ENCODE measurements at regions not wholly inside any gene's neighbourhood (a gene's known extent, or its start where the extent isn't known, plus 50 kb on each side); places are given as distances from the start of the nearest gene placed in this dataset.

GRCh38 chr16:26189536-26189935 lies 497.8 kb downstream of the HS3ST4 start:
- no peak for TF ChIP-seq CTCF (IDR thresholded peaks at IDR 0.05; ENCODE audit: low read length, missing control alignments)
- H3K4me3 ChIP-seq (replicated peaks; ENCODE audit: low read depth, low read length): no peak overlapping the region
- DNase-seq (ENCODE audit: low read depth): no peak

- no peak overlapping the region for H3K4me3 ChIP-seq (replicated peaks; ENCODE audit: low read depth, low read length)
- DNase-seq (ENCODE audit: low read depth): no peak
- no peak for TF ChIP-seq CTCF (IDR thresholded peaks at IDR 0.05; ENCODE audit: low read length, missing control alignments)
Measured at GRCh38 chr16:26194526-26194925, 502.8 kb downstream of the HS3ST4 start.

- no peak overlapping the region for H3K4me3 ChIP-seq (replicated peaks; ENCODE audit: low read depth, low read length)
- no peak for TF ChIP-seq CTCF (IDR thresholded peaks at IDR 0.05; ENCODE audit: low read length, missing control alignments)
- DNase-seq (ENCODE audit: low read depth): no peak
Measured at GRCh38 chr16:26195225-26195624, 503.5 kb downstream of the HS3ST4 start.

GRCh38 chr16:26196310-26196709 lies 504.6 kb downstream of the HS3ST4 start:
- no peak for DNase-seq (ENCODE audit: low read depth)
- no peak overlapping the region for H3K4me3 ChIP-seq (replicated peaks; ENCODE audit: low read depth, low read length)
- no peak for TF ChIP-seq CTCF (IDR thresholded peaks at IDR 0.05; ENCODE audit: low read length, missing control alignments)

GRCh38 chr16:26196802-26197201 lies 505.0 kb downstream of the HS3ST4 start:
- no peak for TF ChIP-seq CTCF (IDR thresholded peaks at IDR 0.05; ENCODE audit: low read length, missing control alignments)
- no peak for DNase-seq (ENCODE audit: low read depth)
- H3K4me3 ChIP-seq (replicated peaks; ENCODE audit: low read depth, low read length): no peak overlapping the region

GRCh38 chr16:26197707-26198106 lies 505.9 kb downstream of the HS3ST4 start:
- TF ChIP-seq CTCF (IDR thresholded peaks at IDR 0.05; ENCODE audit: low read length, missing control alignments): no peak
- H3K4me3 ChIP-seq (replicated peaks; ENCODE audit: low read depth, low read length): no peak overlapping the region
- no peak for DNase-seq (ENCODE audit: low read depth)

GRCh38 chr16:26198221-26198620 lies 506.5 kb downstream of the HS3ST4 start:
- H3K4me3 ChIP-seq (replicated peaks; ENCODE audit: low read depth, low read length): no peak overlapping the region
- no peak for TF ChIP-seq CTCF (IDR thresholded peaks at IDR 0.05; ENCODE audit: low read length, missing control alignments)
- no peak for DNase-seq (ENCODE audit: low read depth)
